ENCODE measurements at regions not wholly inside any gene's neighbourhood (a gene's known extent, or its start where the extent isn't known, plus 50 kb on each side); places are given as distances from the start of the nearest gene placed in this dataset.

- TF ChIP-seq CTCF (IDR thresholded peaks at IDR 0.05; ENCODE audit: insufficient read depth, missing control alignments), result no peak
- FAIRE-seq (no peak), DNase-seq (ENCODE audit: insufficient read length, low spot score) (no peak)
Measured at GRCh38 chr17:65393514-65393913, 167.9 kb downstream of the AXIN2 start.

- DNase-seq (ENCODE audit: insufficient read length, low spot score) (no peak), FAIRE-seq (no peak)
- no peak for TF ChIP-seq CTCF (IDR thresholded peaks at IDR 0.05; ENCODE audit: insufficient read depth, missing control alignments)
Measured at GRCh38 chr17:65389949-65390348, 171.5 kb downstream of the AXIN2 start.

GRCh38 chr17:65389426-65389825 lies 172.0 kb downstream of the AXIN2 start:
- no peak for TF ChIP-seq CTCF (IDR thresholded peaks at IDR 0.05; ENCODE audit: insufficient read depth, missing control alignments)
- FAIRE-seq, result no peak
- DNase-seq (ENCODE audit: insufficient read length, low spot score), result no peak

GRCh38 chr17:65388911-65389310 lies 172.5 kb downstream of the AXIN2 start:
- no peak for TF ChIP-seq CTCF (IDR thresholded peaks at IDR 0.05; ENCODE audit: insufficient read depth, missing control alignments)
- no peak for FAIRE-seq
- no peak for DNase-seq (ENCODE audit: insufficient read length, low spot score)

- FAIRE-seq (no peak), DNase-seq (ENCODE audit: insufficient read length, low spot score) (no peak)
- no peak for TF ChIP-seq CTCF (IDR thresholded peaks at IDR 0.05; ENCODE audit: insufficient read depth, missing control alignments)
Measured at GRCh38 chr17:65387322-65387721, 174.1 kb downstream of the AXIN2 start.

- TF ChIP-seq CTCF (IDR thresholded peaks at IDR 0.05; ENCODE audit: insufficient read depth, missing control alignments), result no peak
- DNase-seq (ENCODE audit: insufficient read length, low spot score) (no peak), FAIRE-seq (no peak)
Measured at GRCh38 chr17:65385726-65386125, 175.7 kb downstream of the AXIN2 start.

- TF ChIP-seq CTCF (IDR thresholded peaks at IDR 0.05; ENCODE audit: insufficient read depth, missing control alignments), result no peak
- DNase-seq (ENCODE audit: insufficient read length, low spot score), result no peak
- no peak for FAIRE-seq
Measured at GRCh38 chr17:65385071-65385470, 176.4 kb downstream of the AXIN2 start.

Data from D721Med (cell line).